ENCODE measurements at regions not wholly inside any gene's neighbourhood (a gene's known extent, or its start where the extent isn't known, plus 50 kb on each side); places are given as distances from the start of the nearest gene placed in this dataset.

- TF ChIP-seq CTCF (conservative IDR thresholded peaks at IDR 0.05; ENCODE audit: low read depth, low read length) (no peak), EZH2 (IDR thresholded peaks at IDR 0.05; ENCODE audit: low read length, unreplicated experiment) (no peak), EZH2phosphoT487 (IDR thresholded peaks at IDR 0.05; ENCODE audit: borderline replicate concordance, low read length) (no peak)
Measured at GRCh38 chr14:106442857-106443256, 916.5 kb downstream of the TMEM121 start.
